CD4-positive, alpha-beta T cell treated with Interferon alpha-2 for 1 hour (primary cell): ENCODE measurements at regions not wholly inside any gene's neighbourhood (a gene's known extent, or its start where the extent isn't known, plus 50 kb on each side); places are given as distances from the start of the nearest gene placed in this dataset.

Source experiments
- DNase-seq, 2 donors: peaks; one replicate each; pipeline ENCODE4 v3.0.0-alpha.2; 2020 to 2022

DNA sequence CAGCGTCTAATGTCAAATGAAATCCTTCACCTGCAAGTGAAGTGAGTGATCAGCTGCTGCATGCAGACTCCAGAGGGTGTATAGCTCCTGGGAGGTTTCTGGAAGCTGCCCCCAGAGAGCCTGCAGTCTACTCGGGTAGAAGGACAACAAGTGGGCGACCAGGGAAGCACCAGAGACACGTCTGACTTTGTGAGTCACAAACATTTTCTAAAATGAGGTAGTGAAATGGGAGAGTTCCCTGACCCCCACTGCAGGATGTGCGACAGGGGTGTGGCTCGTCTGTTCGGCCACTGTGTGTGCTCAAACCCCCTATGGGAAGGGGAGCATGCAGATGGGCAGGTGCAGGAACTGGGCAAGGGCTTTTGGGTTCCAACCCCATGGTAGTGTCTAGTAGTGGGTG lies 177.1 kb upstream of the PRKCQ start:
- DNase-seq: no peak

DNA sequence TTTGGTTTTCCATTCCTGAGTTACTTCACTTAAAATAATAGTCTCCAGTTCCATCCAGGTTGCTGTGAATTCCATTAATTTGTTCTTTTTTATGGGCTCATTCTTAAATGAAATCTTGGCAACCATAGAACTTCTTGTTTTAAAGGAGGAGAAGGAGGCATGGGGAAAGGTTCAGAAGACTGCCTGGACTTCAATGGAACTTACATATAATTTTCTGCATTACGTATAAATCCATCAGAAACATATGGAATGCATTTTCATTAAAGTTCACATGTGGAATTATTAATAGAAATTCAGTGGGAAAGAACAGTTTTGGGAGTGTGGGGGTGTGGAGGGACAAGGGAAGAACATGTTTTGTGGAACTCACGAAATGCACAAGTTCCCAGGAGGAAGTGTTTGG lies 176.6 kb upstream of the PRKCQ start:
- DNase-seq: no peak

DNA sequence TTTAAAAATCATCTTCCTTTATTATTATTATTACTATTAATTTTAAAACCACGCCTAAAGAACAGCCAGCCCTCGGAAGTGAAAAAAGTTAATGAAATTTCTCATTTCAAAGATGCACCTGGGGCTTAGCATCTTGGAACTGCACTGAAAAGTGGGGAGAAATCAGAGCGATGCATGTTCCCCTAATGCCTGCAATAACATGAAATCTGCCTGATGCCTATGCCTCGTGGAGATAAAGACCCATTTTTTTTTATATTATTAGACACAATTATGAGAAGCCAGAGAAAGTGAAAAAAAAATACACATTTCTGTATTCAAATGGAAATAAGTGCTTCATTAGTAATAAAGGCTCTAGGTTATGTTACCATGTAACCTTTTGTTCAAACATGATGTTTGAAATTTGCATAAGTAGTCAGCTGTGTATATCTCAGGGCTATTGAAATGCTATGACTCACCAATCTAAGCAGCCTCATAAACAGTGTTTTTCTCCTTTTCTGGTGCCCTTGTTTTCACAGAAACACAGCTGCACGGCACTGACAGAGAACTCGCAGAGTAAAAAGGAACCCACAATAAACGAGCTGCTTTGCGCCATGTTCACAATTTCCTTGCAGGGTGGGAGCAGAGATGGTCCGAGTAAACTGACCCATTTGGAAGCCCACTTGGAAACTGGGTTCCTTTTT lies 175.8 kb upstream of the PRKCQ start:
- DNase-seq: no peak

DNA sequence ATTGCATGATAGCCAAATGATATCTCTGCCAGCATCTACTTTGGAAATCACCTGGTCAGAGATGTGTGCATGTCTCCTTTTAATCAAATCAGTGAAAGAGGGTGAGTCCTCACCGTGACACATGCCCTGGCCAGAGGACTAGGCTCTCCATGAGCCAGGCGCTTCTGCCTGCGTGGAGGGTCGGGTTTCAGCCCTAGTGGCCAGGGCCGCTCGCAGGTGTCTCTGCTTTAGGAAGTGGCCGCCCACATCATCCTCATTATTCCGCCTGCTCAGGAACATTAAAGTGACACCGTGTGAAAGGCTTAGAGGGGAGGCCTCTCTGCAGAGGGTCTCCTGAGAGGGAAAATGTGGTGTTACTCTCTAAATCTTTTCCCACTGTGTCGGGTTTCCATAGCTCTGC lies 173.6 kb upstream of the PRKCQ start:
- DNase-seq: no peak

DNA sequence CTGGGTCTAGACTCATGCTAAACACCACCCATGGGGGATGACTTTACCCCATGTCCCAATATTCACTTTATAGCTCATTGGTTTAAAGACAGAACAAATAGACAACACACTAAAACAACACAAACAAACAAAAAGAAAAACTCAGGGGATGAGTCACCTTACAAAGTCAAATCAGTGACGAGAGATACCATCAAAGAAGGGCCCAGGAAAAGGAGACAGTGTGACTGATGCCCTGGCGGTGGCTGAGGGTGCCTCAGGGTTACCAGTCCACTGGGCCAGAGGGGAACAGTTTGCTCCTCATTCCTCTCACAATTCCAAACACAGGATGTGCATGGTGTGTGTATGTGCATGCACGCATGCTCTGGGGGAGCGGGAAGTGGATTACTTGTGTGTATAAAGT lies 171.3 kb upstream of the PRKCQ start:
- DNase-seq: no peak

DNA sequence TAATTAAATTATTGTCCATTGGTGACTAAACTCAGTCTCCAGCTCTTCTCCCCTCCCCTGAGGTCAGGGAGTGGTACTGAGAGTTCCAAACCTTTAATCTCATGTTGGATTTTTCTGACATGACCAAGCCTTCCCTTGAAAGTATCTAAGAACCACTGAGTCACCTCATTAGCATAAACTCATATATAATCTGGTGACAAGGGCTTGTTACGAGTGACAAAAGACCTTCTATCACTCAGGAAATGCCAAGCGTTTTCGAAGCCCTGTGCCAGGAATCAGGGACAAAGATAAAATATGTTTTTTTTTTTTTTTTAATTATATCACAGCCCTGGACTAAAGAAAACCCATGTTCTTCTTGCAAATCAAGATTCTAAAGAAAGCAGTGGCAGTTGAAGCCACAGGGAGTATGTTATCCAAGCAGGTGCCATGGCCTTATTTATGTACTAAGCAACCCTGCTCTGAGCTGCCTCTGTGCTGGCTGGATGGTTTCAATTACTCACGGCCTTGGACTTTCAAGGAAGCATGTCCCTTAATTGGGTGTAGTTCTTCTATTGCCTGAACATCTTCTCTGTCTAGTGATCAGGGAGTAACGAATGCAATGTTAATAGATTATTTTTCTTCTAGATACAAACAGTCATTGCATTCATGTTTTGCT lies 169.0 kb upstream of the PRKCQ start:
- no peak for DNase-seq

DNA sequence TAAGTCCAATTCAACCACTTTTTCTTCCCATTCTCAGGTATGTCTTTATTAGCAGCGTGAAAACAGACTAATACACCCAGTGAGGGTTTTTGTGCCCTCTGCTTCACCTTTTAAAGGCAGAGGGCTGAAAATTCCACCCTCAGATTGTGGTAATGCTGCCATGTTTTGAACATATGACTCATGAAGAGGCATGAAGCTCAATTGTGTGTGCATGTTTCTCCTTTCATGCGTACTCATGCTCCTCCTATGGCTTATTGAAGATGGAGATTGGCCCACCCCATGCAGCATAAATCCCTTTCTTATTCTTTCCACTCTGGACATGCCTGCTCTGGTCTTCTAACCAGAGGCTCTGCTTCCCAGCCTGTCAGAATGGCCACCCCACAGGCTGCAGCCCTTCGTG lies 168.0 kb upstream of the PRKCQ start:
- DNase-seq: no peak

DNA sequence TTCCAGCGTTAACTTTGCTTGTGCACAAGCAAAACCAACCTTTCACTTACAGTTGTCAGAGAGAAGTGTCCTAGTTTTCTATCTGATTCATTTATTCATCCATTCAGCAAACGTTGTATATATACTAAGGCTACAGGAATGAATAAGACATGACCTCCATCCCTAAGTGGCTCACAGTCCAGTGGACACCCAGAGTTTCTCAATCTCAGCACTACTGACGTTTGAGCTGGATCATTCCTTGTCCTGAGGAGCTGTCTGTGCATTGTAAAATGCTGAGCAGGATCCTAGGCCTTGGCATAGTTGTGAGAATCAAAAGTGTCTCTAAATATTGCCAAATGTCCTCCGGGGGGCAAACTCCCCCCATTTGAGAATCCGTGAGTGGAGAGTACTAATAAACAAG lies 166.7 kb upstream of the PRKCQ start:
- no peak for DNase-seq

DNA sequence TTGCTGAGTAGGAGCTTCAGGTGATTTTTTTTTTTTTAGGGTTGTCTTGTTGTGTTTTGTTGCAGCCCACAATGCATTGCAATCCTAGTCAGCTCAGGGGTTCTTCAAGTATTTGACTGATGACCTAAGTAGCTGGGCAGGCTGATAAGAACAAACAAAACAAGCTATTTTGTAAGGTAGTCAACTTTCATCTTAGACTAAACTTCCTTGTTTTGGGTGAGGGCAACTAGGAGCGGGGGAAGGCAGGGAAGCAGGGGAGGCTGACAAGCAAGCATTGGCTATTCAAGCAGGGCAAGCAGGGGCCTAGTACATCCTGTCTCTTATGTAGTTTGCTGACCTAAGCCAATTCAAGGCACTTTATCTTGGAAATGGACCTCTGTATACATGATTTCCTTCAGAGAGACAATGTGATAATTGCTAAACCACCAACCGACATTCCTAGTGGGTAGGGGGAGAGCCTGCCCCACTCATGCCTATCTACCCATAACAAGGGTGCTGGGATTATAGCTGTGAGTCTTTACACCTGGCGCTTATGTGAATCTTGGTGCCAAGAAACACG lies 163.3 kb upstream of the PRKCQ start:
- DNase-seq: no peak

DNA sequence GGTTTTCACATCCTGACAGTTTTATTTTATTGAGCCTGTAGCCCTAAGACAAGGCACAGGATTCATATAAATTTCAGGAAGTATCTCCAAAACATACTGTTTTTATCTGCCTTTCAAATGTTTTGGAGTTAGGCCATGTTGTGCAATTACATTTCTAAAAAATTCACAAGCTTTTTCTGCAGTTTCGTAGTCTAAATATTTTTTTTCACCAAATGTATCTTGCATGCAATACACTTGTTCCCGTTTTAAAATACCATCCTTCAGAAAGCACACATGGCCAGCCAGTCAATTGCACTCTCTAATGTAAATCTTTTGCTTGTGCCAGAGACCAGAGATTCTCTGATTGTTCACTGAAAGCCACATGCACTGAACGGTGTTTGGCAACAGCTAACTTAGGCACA lies 161.5 kb upstream of the PRKCQ start:
- DNase-seq: no peak

DNA sequence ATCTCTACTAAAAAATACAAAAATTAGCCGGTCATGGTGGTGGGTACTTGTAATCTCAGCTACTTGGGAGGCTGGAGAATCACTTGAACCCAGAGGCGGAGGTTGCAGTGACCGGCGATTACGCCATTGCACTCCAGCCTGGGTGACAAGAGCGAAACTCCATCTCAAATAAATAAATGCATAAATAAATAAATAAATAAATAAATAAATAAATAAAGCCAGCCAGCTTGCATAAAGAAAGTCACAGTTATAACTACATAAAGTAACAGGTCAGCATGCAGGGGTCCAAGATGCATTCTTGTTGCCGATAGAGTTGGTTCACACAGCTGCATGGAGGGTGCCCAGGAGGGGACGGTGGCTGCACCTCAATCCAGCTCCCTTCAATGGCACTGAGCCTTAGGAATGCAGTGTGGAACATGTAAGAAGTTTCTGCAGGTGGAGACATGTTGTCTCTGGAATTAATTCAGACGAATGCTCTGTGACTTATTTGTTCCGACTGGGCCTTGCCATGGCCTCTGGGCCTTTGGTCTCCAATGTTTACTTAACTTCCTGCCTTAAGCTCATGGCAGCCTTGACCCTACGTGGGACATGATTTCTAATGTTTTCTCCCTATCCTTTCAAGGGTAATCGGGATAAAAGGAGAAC lies 159.6 kb upstream of the PRKCQ start:
- no peak for DNase-seq

DNA sequence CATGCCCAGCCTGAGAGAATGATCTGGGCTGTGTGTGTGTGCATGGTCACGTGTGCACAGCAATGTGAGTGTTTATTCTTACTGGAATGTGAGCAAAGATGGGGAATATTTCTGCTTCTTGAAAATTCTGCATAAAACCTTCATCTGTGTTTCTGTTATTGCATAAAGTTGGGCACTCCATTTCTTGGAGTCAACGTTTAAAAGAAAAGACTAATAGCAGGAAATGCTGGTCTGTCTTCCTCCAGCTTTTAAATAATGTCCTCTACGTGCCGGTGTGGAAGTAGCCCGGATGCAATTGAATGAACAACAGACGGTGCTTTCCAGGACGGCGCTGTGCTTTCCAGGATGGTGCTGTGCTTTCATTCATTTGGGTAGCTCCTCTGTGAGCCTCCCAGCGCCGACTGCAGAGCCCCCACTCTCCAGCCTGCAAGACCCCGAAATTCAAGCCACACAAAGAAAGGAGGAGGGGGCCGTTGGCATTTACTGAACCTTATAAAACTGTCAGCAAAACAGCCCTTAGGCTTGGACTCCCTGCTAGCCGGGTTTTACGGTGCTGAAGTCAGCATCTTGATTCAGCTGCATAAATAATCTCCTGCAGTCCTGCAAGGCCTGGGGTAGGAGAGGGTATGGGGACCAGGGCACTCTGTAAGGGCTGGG lies 158.2 kb upstream of the PRKCQ start:
- DNase-seq: no peak

DNA sequence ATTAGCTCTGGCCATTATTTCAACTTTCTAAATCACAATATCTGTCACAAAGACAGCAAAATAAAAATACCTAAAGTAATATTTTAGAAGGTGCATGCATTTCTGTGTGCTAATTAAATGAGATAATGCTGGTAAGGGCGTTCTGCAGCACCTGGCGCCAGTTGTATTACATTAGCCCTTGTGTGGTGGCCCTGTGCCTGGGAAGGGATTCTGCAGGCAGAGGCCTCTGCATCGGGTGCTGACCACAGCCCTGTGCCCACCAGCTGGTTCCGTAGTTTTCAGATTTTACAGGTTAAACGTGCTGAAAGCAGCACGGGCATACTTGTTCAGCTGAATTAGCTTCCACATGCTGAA lies 157.7 kb upstream of the PRKCQ start:
- DNase-seq: no peak

DNA sequence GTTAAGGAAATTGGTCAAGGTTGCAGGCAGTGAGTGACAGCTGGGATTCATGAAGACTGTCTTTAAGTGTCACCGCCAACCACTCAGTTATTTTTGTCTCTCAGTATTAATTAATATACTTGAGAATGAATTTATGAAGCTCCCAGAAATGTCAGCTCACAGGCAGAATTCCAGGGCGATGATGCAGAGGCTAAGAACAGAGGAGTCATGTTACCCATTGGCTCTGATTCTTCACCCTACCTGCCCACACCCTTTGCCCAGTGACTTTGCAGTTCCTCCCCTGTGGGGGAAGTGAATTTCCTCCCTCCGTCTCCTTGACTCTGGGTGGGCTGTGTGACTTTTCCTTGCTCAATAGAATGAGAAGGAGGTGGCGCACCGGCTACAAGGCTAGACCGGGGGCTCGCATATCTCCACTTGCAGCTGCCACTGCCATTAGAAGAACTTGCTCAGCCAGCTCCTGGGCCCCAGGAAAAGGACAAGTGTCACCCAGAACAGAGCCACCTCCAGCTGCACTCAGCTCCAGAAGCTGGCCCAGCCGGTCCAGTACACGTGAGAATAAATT lies 157.1 kb upstream of the PRKCQ start:
- DNase-seq: no peak

DNA sequence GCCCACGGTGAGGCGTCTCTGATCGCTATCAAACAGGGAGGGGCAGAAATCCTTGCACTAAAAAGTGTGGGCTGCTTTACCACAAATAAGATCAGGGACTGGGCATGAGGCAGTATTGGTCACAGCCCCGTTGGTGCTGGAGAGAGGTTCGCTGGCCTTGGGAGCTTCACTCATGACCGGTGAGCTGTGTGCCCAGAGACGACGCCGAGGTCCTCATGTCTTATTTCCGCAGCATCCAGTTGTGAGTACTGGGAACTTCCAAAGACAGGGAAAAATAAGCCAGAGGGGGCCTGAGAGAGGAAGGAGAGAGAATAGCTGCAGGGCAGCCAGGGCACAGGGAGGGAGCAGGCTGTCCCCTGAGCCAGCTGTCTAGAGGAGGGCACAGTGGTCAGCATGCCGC lies 154.2 kb upstream of the PRKCQ start:
- DNase-seq: no peak

DNA sequence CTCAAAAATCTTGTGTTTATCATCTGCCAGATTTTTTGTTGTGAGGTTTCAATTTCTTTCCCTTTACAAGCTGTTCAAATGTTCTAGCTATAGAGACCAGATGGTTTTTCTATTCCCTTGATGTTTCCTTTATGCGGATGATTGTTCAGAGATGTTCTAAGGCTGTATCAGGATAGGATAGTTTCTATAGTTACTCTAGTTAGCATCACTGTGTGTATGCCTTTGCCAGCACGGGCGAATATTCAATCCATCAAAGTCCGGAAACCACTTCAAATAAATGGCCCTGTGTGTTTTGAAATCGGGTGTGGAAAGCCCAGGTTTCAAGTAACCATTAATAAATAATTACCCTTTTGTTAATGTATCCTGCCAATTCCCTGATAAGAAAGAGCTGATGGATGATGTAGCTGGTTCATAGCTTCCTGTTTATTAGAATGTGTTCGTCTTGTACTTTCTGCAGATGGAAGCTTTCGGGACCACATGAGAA lies 149.8 kb upstream of the PRKCQ start:
- no peak for DNase-seq

DNA sequence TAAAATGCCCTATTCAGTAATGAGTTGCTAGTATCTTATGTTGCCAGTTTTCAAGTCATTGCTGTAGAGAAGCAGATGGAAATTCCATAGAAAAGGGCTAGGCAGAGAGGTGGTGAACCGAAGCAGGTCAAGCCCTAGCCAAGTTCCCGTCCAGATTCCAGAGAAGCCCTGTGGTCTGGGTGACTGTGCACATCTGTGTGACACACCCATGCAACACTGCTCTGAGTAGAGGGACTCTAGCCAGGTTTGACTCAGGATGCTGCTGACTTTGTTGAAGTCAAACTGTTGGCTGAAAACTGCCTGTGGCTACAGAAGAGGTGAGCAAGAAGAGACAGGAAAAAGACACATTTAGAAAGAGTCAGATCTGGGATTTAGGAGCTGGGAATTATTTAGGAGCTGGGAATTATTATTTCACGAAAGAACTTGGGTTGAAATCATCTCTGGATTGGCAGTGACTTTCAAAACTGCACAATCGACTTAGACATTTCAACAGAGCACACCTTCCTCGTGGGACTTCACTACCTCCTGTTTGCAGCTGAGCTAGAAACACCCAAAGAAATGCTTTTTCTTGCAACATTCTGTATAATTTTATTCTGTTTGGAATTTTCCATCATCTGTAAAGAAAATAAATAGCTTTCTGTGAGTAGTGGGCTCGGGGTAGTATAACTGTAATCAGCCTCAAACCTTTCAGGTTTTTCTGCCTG lies 149.1 kb upstream of the PRKCQ start:
- no peak for DNase-seq

DNA sequence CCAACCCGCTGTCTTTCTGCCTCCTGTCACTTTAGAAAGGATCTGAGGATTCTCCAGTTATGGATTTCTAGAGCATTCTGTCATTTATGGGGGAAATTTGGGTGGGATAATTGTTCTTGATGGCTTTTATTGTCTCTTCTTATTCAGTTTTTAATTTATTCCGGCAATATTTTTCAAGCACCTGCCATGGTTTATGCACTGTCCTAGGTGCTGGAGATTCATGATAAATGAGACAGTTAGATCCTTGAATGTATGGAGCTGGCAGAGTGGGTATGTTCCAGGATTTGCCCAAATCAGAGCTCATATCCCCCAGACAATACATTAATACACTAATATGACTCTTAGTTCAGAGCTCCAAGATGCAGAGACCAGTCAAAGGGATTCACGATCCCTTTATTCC lies 146.8 kb upstream of the PRKCQ start:
- DNase-seq: no peak

DNA sequence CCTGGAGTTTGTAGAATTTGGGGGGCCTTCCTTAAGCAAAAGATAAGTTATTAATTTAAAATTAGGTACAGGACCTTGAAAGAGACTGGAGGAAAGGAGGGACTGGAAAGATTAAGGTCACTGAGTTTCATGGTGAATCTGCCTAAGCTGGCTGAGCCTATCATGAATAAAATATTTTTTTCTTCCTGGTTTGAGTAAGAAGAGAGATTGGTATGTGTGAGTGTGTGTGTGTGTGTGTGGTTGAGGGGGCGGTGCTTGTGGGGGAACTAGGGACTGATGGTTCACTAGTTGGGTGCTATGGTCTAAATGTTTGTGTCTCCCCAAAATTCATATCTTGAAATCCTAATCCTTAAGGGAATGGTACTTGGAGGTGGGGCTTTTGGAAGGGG lies 142.5 kb upstream of the PRKCQ start:
- no peak for DNase-seq

DNA sequence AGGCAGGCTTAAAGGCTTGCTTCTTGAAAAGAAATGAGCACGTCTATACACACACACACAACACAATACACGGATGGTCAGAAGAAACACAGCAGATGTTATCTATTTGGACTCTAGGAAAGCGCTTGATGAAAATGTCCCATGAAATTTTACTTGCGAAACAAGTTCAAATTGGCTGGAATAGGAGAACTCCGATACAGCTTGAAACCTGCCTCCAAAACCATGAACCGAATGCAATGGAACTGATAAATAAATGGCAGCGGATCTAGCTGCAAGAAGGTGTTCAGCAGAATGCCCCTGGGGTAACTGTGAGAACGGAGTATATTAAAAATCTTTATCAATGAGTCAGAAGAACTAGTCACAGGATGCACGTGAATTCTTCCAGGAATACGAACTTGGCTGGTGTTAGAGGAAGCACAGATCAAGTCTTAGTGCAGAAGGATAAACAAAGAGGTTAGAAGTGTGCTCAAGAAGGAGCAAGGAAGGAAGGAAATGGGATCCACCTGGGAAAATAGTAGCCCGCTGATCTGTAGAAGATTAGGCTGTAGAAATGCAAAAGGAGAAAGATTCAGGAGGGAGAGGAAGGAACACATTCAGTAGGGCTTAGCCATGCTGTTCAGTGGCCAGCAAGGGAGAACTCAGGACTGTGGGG lies 142.0 kb upstream of the PRKCQ start:
- no peak for DNase-seq

DNA sequence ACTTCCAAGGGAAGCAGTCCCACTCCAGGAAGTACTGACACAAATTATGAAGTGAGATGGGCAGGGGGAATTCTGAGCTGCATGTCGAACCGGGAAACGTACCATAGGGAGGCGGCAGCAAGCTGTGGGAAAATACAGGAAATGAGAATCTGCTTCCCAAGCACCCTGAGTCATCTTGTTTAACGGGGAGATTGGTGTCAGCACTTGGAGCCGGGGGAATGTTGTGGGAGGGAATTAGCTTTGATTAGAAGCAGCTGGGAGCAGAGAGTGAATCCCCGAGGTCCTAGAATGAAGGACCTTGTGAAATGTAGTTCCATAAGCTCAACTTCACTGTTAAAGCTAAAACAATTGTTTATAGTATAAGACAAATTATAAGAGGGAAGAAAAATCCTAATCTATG lies 141.4 kb upstream of the PRKCQ start:
- no peak for DNase-seq

DNA sequence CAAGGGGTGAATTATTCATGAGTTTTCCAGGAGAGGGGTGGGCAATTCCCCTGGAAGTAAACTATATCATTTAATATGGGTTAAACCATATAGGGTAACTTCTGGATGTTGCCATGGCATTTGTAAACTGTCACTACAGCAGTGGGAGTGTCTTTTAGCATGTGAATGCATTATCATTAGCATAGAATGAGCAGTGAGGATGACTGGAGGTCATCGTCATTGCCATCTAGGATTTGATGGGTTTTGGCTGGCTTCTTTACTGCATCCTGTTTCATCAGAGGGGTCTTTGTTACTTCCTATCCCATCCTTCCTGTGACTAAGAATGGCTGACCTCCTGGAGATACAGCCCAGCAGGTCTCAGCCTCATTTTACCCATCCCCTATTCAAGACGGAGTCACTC lies 139.5 kb upstream of the PRKCQ start:
- no peak for DNase-seq
